ENCODE measurements at regions not wholly inside any gene's neighbourhood (a gene's known extent, or its start where the extent isn't known, plus 50 kb on each side); places are given as distances from the start of the nearest gene placed in this dataset.
"Not testable (repeated sequence)": the region's sequence is repeated elsewhere in the genome, so short reads cannot be mapped to it uniquely, and the experiment has no call there.

DNA sequence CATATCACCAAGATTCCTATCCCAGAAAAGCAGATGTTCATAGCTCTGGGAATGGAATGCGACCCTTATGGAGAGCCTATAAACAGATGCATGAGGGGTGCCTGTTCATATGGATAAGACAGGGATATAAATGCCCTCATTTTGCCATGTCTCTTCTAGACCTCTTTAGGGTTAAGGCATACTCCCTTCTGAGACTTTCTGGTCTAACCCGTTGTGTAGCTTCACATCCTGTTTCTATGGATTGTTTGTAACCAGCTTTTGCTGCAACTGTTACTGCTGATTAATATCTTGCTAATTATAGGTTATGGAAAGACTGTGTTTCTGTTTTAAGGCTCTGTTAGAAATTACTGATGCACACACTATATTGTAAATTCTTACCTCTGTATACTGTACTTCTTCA lies 193.5 kb upstream of the ALG10B start:
- TF ChIP-seq, protein P1, sequence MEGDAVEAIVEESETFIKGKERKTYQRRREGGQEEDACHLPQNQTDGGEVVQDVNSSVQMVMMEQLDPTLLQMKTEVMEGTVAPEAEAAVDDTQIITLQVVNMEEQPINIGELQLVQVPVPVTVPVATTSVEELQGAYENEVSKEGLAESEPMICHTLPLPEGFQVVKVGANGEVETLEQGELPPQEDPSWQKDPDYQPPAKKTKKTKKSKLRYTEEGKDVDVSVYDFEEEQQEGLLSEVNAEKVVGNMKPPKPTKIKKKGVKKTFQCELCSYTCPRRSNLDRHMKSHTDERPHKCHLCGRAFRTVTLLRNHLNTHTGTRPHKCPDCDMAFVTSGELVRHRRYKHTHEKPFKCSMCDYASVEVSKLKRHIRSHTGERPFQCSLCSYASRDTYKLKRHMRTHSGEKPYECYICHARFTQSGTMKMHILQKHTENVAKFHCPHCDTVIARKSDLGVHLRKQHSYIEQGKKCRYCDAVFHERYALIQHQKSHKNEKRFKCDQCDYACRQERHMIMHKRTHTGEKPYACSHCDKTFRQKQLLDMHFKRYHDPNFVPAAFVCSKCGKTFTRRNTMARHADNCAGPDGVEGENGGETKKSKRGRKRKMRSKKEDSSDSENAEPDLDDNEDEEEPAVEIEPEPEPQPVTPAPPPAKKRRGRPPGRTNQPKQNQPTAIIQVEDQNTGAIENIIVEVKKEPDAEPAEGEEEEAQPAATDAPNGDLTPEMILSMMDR (IDR thresholded peaks at IDR 0.05), result not testable (repeated sequence)
- TF ChIP-seq, protein P2, sequence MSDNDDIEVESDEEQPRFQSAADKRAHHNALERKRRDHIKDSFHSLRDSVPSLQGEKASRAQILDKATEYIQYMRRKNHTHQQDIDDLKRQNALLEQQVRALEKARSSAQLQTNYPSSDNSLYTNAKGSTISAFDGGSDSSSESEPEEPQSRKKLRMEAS (IDR thresholded peaks at IDR 0.05; ENCODE audit: low read depth), result not testable (repeated sequence)
- TF ChIP-seq TAF1 (IDR thresholded peaks at IDR 0.05; ENCODE audit: borderline replicate concordance, low read depth, low read length); SIN3A (IDR thresholded peaks at IDR 0.05; ENCODE audit: borderline replicate concordance, low read depth, low read length); ELF1 (IDR thresholded peaks at IDR 0.05); EP300 (IDR thresholded peaks at IDR 0.05; ENCODE audit: borderline replicate concordance in 1 of 2, low read depth in 1 of 2, low read length in 1 of 2); MXI1 (IDR thresholded peaks at IDR 0.05; ENCODE audit: low read depth, low read length): not testable (repeated sequence)
- TF ChIP-seq, protein P3, sequence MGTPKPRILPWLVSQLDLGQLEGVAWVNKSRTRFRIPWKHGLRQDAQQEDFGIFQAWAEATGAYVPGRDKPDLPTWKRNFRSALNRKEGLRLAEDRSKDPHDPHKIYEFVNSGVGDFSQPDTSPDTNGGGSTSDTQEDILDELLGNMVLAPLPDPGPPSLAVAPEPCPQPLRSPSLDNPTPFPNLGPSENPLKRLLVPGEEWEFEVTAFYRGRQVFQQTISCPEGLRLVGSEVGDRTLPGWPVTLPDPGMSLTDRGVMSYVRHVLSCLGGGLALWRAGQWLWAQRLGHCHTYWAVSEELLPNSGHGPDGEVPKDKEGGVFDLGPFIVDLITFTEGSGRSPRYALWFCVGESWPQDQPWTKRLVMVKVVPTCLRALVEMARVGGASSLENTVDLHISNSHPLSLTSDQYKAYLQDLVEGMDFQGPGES (IDR thresholded peaks at IDR 0.05; ENCODE audit: low read depth, low read length), result not testable (repeated sequence)

All from SK-N-SH (cell line).